ENCODE measurements at regions not wholly inside any gene's neighbourhood (a gene's known extent, or its start where the extent isn't known, plus 50 kb on each side); places are given as distances from the start of the nearest gene placed in this dataset.

GRCh38 chr18:73948084-73948483 lies 199.6 kb downstream of the FBXO15 start:
- Histone ChIP-seq H2BK15ac (ENCODE audit: low read depth, poor library complexity, severe bottlenecking) (no peak overlapping the region), H3K14ac (ENCODE audit: low read length in 2 of 2) (peak overlapping the region in 1 of 2 experiments; percentile 63), H3K9me3 (ENCODE audit: control insufficient read depth, low read length) (no peaks in the 10 kb centered on the region), H3K4ac (ENCODE audit: low read depth in 1 of 2, low read length in 2 of 2) (peak overlapping the region in 1 of 2 experiments; percentile 93), H2AFZ (ENCODE audit: low read depth, low read length) (no peak overlapping the region), H3K4me2 (ENCODE audit: low read length, poor library complexity, severe bottlenecking) (no peak overlapping the region), H2BK120ac (ENCODE audit: low read depth, low read length) (peak overlapping the region; percentile 78), H3K4me1 (ENCODE audit: control insufficient read depth, insufficient read depth, low read depth, low read length) (peaks cover 1% of the 10 kb centered on the region), H3K27ac (ENCODE audit: low read length, poor library complexity, severe bottlenecking) (no peak overlapping the region), H2AK5ac (ENCODE audit: low read length, severe bottlenecking) (no peak overlapping the region), H3K4me3 (ENCODE audit: insufficient read depth in 1 of 2, low read depth in 1 of 2, low read length in 2 of 2) (no peak overlapping the region), H4K8ac (ENCODE audit: low read length) (peak overlapping the region; percentile 83), H3K9ac (ENCODE audit: low read length) (no peak overlapping the region), H3K79me1 (replicated peaks; ENCODE audit: low read length, poor library complexity, severe bottlenecking) (no peaks in the 10 kb centered on the region), H4K91ac (ENCODE audit: low read length) (peak overlapping the region; percentile 96), H3K18ac (ENCODE audit: low read depth in 1 of 2, low read length in 2 of 2) (peak overlapping the region; percentile 90 to 92), H3K36me3 (ENCODE audit: control insufficient read depth in 1 of 2, insufficient read depth in 2 of 2, low read depth in 1 of 2, low read length in 2 of 2) (no peaks in the 10 kb centered on the region), H3K23ac (ENCODE audit: low read length in 2 of 2) (no peak overlapping the region), H2BK5ac (ENCODE audit: low read depth, low read length, poor library complexity, severe bottlenecking) (no peak overlapping the region), H3K27me3 (ENCODE audit: control insufficient read depth in 1 of 2, insufficient read depth in 1 of 2, low read length in 2 of 2) (no peaks in the 10 kb centered on the region), H2BK12ac (ENCODE audit: low read length in 2 of 2) (peak overlapping the region in 1 of 2 experiments; percentile 92)
- no peak for DNase-seq
- 12% methylated on average over 4 of the region's 4 CpGs for WGBS

- 68% methylated on average over 3 of the region's 6 CpGs for WGBS
- Histone ChIP-seq H2BK120ac (ENCODE audit: low read depth, low read length) (no peak overlapping the region), H3K23ac (ENCODE audit: low read length in 2 of 2) (no peak overlapping the region), H4K91ac (ENCODE audit: low read length) (no peak overlapping the region), H3K4me1 (ENCODE audit: control insufficient read depth, insufficient read depth, low read depth, low read length) (peaks cover 1% of the 10 kb centered on the region), H2BK15ac (ENCODE audit: low read depth, poor library complexity, severe bottlenecking) (no peak overlapping the region), H3K27ac (ENCODE audit: low read length, poor library complexity, severe bottlenecking) (no peak overlapping the region), H3K9me3 (ENCODE audit: control insufficient read depth, low read length) (no peaks in the 10 kb centered on the region), H3K36me3 (ENCODE audit: control insufficient read depth in 1 of 2, insufficient read depth in 2 of 2, low read depth in 1 of 2, low read length in 2 of 2) (no peaks in the 10 kb centered on the region), H4K8ac (ENCODE audit: low read length) (no peak overlapping the region), H3K14ac (ENCODE audit: low read length in 2 of 2) (no peak overlapping the region), H3K4ac (ENCODE audit: low read depth in 1 of 2, low read length in 2 of 2) (no peak overlapping the region), H3K4me2 (ENCODE audit: low read length, poor library complexity, severe bottlenecking) (no peak overlapping the region), H3K4me3 (ENCODE audit: insufficient read depth in 1 of 2, low read depth in 1 of 2, low read length in 2 of 2) (no peak overlapping the region), H2BK12ac (ENCODE audit: low read length in 2 of 2) (peak overlapping the region in 1 of 2 experiments; percentile 37), H3K79me1 (replicated peaks; ENCODE audit: low read length, poor library complexity, severe bottlenecking) (no peaks in the 10 kb centered on the region), H3K18ac (ENCODE audit: low read depth in 1 of 2, low read length in 2 of 2) (peak overlapping the region in 1 of 2 experiments; percentile 90), H2AFZ (ENCODE audit: low read depth, low read length) (no peak overlapping the region), H3K27me3 (ENCODE audit: control insufficient read depth in 1 of 2, insufficient read depth in 1 of 2, low read length in 2 of 2) (no peaks in the 10 kb centered on the region), H3K9ac (ENCODE audit: low read length) (no peak overlapping the region), H2BK5ac (ENCODE audit: low read depth, low read length, poor library complexity, severe bottlenecking) (no peak overlapping the region), H2AK5ac (ENCODE audit: low read length, severe bottlenecking) (no peak overlapping the region)
- DNase-seq, result peak; percentile 41
These were observed 200.3 kb downstream of the FBXO15 start for GRCh38 chr18:73947180-73947921.

- Histone ChIP-seq H3K36me3 (ENCODE audit: control insufficient read depth in 1 of 2, insufficient read depth in 2 of 2, low read depth in 1 of 2, low read length in 2 of 2) (no peaks in the 10 kb centered on the region), H2BK5ac (ENCODE audit: low read depth, low read length, poor library complexity, severe bottlenecking) (no peak overlapping the region), H4K8ac (ENCODE audit: low read length) (no peak overlapping the region), H3K9ac (ENCODE audit: low read length) (no peak overlapping the region), H3K79me1 (replicated peaks; ENCODE audit: low read length, poor library complexity, severe bottlenecking) (no peaks in the 10 kb centered on the region), H4K91ac (ENCODE audit: low read length) (peak overlapping the region; percentile 91), H3K9me3 (ENCODE audit: control insufficient read depth, low read length) (no peaks in the 10 kb centered on the region), H3K18ac (ENCODE audit: low read depth in 1 of 2, low read length in 2 of 2) (peak overlapping the region; percentile 16 to 77), H3K27ac (ENCODE audit: low read length, poor library complexity, severe bottlenecking) (no peak overlapping the region), H3K4ac (ENCODE audit: low read depth in 1 of 2, low read length in 2 of 2) (no peak overlapping the region), H3K4me1 (ENCODE audit: control insufficient read depth, insufficient read depth, low read depth, low read length) (peaks cover 1% of the 10 kb centered on the region), H3K4me2 (ENCODE audit: low read length, poor library complexity, severe bottlenecking) (no peak overlapping the region), H3K4me3 (ENCODE audit: insufficient read depth in 1 of 2, low read depth in 1 of 2, low read length in 2 of 2) (no peak overlapping the region), H2AK5ac (ENCODE audit: low read length, severe bottlenecking) (no peak overlapping the region), H2AFZ (ENCODE audit: low read depth, low read length) (no peak overlapping the region), H3K23ac (ENCODE audit: low read length in 2 of 2) (no peak overlapping the region), H2BK120ac (ENCODE audit: low read depth, low read length) (no peak overlapping the region), H2BK15ac (ENCODE audit: low read depth, poor library complexity, severe bottlenecking) (no peak overlapping the region), H3K14ac (ENCODE audit: low read length in 2 of 2) (peak overlapping the region in 1 of 2 experiments; percentile 63), H2BK12ac (ENCODE audit: low read length in 2 of 2) (peak overlapping the region; percentile 33 to 88), H3K27me3 (ENCODE audit: control insufficient read depth in 1 of 2, insufficient read depth in 1 of 2, low read length in 2 of 2) (peaks cover 0 to 6% of the 10 kb centered on the region in 2 experiments)
- WGBS, result 86% methylated on average over 3 of the region's 3 CpGs
- DNase-seq, result no peak
These were observed 202.4 kb downstream of the FBXO15 start for GRCh38 chr18:73945130-73945792.

GRCh38 chr18:73944715-73945114 lies 202.9 kb downstream of the FBXO15 start:
- Histone ChIP-seq H3K9me3 (ENCODE audit: control insufficient read depth, low read length) (no peaks in the 10 kb centered on the region), H3K27ac (ENCODE audit: low read length, poor library complexity, severe bottlenecking) (no peak overlapping the region), H3K18ac (ENCODE audit: low read depth in 1 of 2, low read length in 2 of 2) (no peak overlapping the region), H2BK120ac (ENCODE audit: low read depth, low read length) (no peak overlapping the region), H2BK5ac (ENCODE audit: low read depth, low read length, poor library complexity, severe bottlenecking) (no peak overlapping the region), H3K4me2 (ENCODE audit: low read length, poor library complexity, severe bottlenecking) (no peak overlapping the region), H2BK15ac (ENCODE audit: low read depth, poor library complexity, severe bottlenecking) (no peak overlapping the region), H3K36me3 (ENCODE audit: control insufficient read depth in 1 of 2, insufficient read depth in 2 of 2, low read depth in 1 of 2, low read length in 2 of 2) (no peaks in the 10 kb centered on the region), H3K14ac (ENCODE audit: low read length in 2 of 2) (no peak overlapping the region), H3K27me3 (ENCODE audit: control insufficient read depth in 1 of 2, insufficient read depth in 1 of 2, low read length in 2 of 2) (peaks cover 0 to 11% of the 10 kb centered on the region in 2 experiments), H3K4me3 (ENCODE audit: insufficient read depth in 1 of 2, low read depth in 1 of 2, low read length in 2 of 2) (no peak overlapping the region), H3K23ac (ENCODE audit: low read length in 2 of 2) (no peak overlapping the region), H3K79me1 (replicated peaks; ENCODE audit: low read length, poor library complexity, severe bottlenecking) (no peaks in the 10 kb centered on the region), H3K4me1 (ENCODE audit: control insufficient read depth, insufficient read depth, low read depth, low read length) (peaks cover 1% of the 10 kb centered on the region), H3K4ac (ENCODE audit: low read depth in 1 of 2, low read length in 2 of 2) (no peak overlapping the region), H2AK5ac (ENCODE audit: low read length, severe bottlenecking) (no peak overlapping the region), H2BK12ac (ENCODE audit: low read length in 2 of 2) (peak overlapping the region in 1 of 2 experiments; percentile 15), H2AFZ (ENCODE audit: low read depth, low read length) (no peak overlapping the region), H4K91ac (ENCODE audit: low read length) (no peak overlapping the region), H4K8ac (ENCODE audit: low read length) (no peak overlapping the region), H3K9ac (ENCODE audit: low read length) (no peak overlapping the region)
- WGBS, result 91% methylated on average over 1 of the region's 1 CpG
- no peak for DNase-seq
